BE2C (cell line): ENCODE measurements at regions not wholly inside any gene's neighbourhood (a gene's known extent, or its start where the extent isn't known, plus 50 kb on each side); places are given as distances from the start of the nearest gene placed in this dataset.

Experiments
- DNase-seq: peaks from one replicate; pipeline ENCODE4 v3.0.0-alpha.2; 2020
- H3K27me3 ChIP-seq: fragments of 250-450 bp; sonication (Bioruptor Pico); 2 replicates; pipeline ENCODE4 v1.5.1; 2020; ENCODE audit warnings: mild to moderate bottlenecking
- H3K36me3 ChIP-seq: fragments of 250-450 bp; sonication (Bioruptor Pico); 2 replicates; pipeline ENCODE4 v1.5.1; 2020; ENCODE audit warnings: mild to moderate bottlenecking
- H3K4me1 ChIP-seq: fragments of 250-450 bp; sonication (Bioruptor Pico); 2 replicates; pipeline ENCODE4 v1.5.1; 2020
- H3K4me3 ChIP-seq: 2 replicates; pipeline ENCODE4 v1.5.1; 2011; ENCODE audit warnings: low read depth, low read length
- H3K9me3 ChIP-seq: fragments of 250-450 bp; sonication (Bioruptor Pico); 2 replicates; pipeline ENCODE4 v1.5.1; 2020
- CTCF ChIP-seq: IDR thresholded peaks from 2 replicates; pipeline ENCODE4 v1.5.1; 2012; ENCODE audit warnings: mild to moderate bottlenecking, low read depth, low read length

- H3K36me3 ChIP-seq = no peaks in the 10 kb centered on the region
- H3K4me1 ChIP-seq = no peaks in the 10 kb centered on the region
- no peak for TF ChIP-seq CTCF
- H3K27me3 ChIP-seq = no peaks in the 10 kb centered on the region
- DNase-seq = no peak
- H3K4me3 ChIP-seq = no peak overlapping the region
- H3K9me3 ChIP-seq = no peaks in the 10 kb centered on the region
Measured at GRCh38 chr21:28317177-28317950, 675.3 kb downstream of the LTN1 start.

- H3K4me1 ChIP-seq = peaks cover 5% of the 10 kb centered on the region
- TF ChIP-seq CTCF = no peak
- H3K36me3 ChIP-seq = no peaks in the 10 kb centered on the region; the same call in 1 of the 2 replicates
- no peak overlapping the region for H3K4me3 ChIP-seq
- H3K27me3 ChIP-seq = no peaks in the 10 kb centered on the region
- no peaks in the 10 kb centered on the region for H3K9me3 ChIP-seq
- no peak for DNase-seq
Measured at GRCh38 chr21:28311411-28312190, 681.1 kb downstream of the LTN1 start.

- peaks cover 5% of the 10 kb centered on the region for H3K4me1 ChIP-seq
- no peaks in the 10 kb centered on the region for H3K9me3 ChIP-seq
- no peak for DNase-seq
- no peak overlapping the region for H3K4me3 ChIP-seq
- no peaks in the 10 kb centered on the region; the same call in 1 of the 2 replicates for H3K36me3 ChIP-seq
- TF ChIP-seq CTCF = no peak
- no peaks in the 10 kb centered on the region for H3K27me3 ChIP-seq
Measured at GRCh38 chr21:28310711-28311110, 682.0 kb downstream of the LTN1 start.

GRCh38 chr21:28310171-28310685 lies 682.4 kb downstream of the LTN1 start:
- H3K36me3 ChIP-seq = no peaks in the 10 kb centered on the region; the same call in 1 of the 2 replicates

GRCh38 chr21:28309596-28309995 lies 683.1 kb downstream of the LTN1 start:
- Histone ChIP-seq H3K4me1 (peaks cover 5% of the 10 kb centered on the region), H3K36me3 (no peaks in the 10 kb centered on the region; the same call in 1 of the 2 replicates), H3K27me3 (no peaks in the 10 kb centered on the region), H3K9me3 (no peaks in the 10 kb centered on the region), H3K4me3 (no peak overlapping the region)
- TF ChIP-seq CTCF = no peak
- DNase-seq = no peak

More at GRCh38 chr21:28310171-28310685, 682.4 kb downstream of the LTN1 start:
- no peak for DNase-seq
- Histone ChIP-seq H3K27me3 (no peaks in the 10 kb centered on the region), H3K4me1 (peaks cover 5% of the 10 kb centered on the region), H3K9me3 (no peaks in the 10 kb centered on the region), H3K4me3 (no peak overlapping the region)
- TF ChIP-seq CTCF = no peak
